DND-41 (cell line): ENCODE measurements at regions not wholly inside any gene's neighbourhood (a gene's known extent, or its start where the extent isn't known, plus 50 kb on each side); places are given as distances from the start of the nearest gene placed in this dataset.

Source experiments
- ATAC-seq: fragments of 200-7000 bp; cut with Tn5 transposase; 3 replicates; pipeline ENCODE4 v1.9.1; 2021; ENCODE audit warnings: low read depth; ENCODE audit not compliant: insufficient read depth
- DNase-seq: peaks from one replicate; pipeline ENCODE4 v3.0.0-alpha.2; 2020
- H2AFZ ChIP-seq: 2 replicates; pipeline ENCODE4 v1.6.0; 2012; ENCODE audit warnings: low read depth, low read length
- H3K27ac ChIP-seq: 2 replicates; pipeline ENCODE4 v1.5.1; 2012; ENCODE audit warnings: low read length, inconsistent platforms
- H3K27me3 ChIP-seq: fragments of 200-600 bp; sonication (generic); 2 replicates; pipeline ENCODE4 v1.6.0; 2012; ENCODE audit warnings: low read length, mild to moderate bottlenecking, inconsistent platforms; ENCODE audit not compliant: insufficient read depth, poor library complexity
- H3K36me3 ChIP-seq: 2 replicates; pipeline ENCODE4 v1.5.1; 2012; ENCODE audit warnings: low read length, inconsistent platforms; ENCODE audit not compliant: insufficient read depth
- H3K4me1 ChIP-seq: 2 replicates; pipeline ENCODE4 v1.5.1; 2012; ENCODE audit warnings: mild to moderate bottlenecking, low read length; ENCODE audit not compliant: insufficient read depth
- H3K4me2 ChIP-seq: 2 replicates; pipeline ENCODE4 v1.6.0; 2012; ENCODE audit warnings: mild to moderate bottlenecking, moderate library complexity, low read length, inconsistent platforms; ENCODE audit not compliant: insufficient read depth
- H3K4me3 ChIP-seq, 2 experiments: fragments of 200-600 bp in 1 of 2; shearing (Covaris generic) in 1 of 2; 2 replicates each; pipeline ENCODE4 v1.5.1; 2012 to 2016; ENCODE audit warnings: inconsistent platforms in 2 of 2, low read length in 2 of 2, mild to moderate bottlenecking in 2 of 2, low read depth in 1 of 2, moderate library complexity in 1 of 2
- H3K79me2 ChIP-seq: 2 replicates; pipeline ENCODE4 v1.6.0; 2012; ENCODE audit warnings: low read length, inconsistent platforms; ENCODE audit not compliant: insufficient read depth
- H3K9ac ChIP-seq: 2 replicates; pipeline ENCODE4 v1.6.0; 2012; ENCODE audit warnings: low read depth, mild to moderate bottlenecking, inconsistent platforms, low read length, moderate library complexity
- H3K9me3 ChIP-seq: 2 replicates; pipeline ENCODE4 v1.5.1; 2012; ENCODE audit warnings: low read length, moderate library complexity, mild to moderate bottlenecking, inconsistent platforms; ENCODE audit not compliant: insufficient read depth, severe bottlenecking
- H4K20me1 ChIP-seq: 2 replicates; pipeline ENCODE4 v1.6.0; 2012; ENCODE audit warnings: low read length; ENCODE audit not compliant: insufficient read depth
- CTCF ChIP-seq: IDR thresholded peaks from 2 replicates; pipeline ENCODE4 v1.5.1; 2012; ENCODE audit warnings: borderline replicate concordance, low read length, moderate library complexity, mild to moderate bottlenecking; ENCODE audit not compliant: poor library complexity, severe bottlenecking; ENCODE audit errors: extremely low read depth
- EZH2 ChIP-seq: IDR thresholded peaks from 3 replicates; pipeline ENCODE4 v1.6.1; 2012; ENCODE audit warnings: borderline replicate concordance, low read depth, mild to moderate bottlenecking, moderate library complexity, low read length, inconsistent platforms; ENCODE audit not compliant: severe bottlenecking

GRCh38 chr5:91651704-91652103 lies 268.6 kb upstream of the ARRDC3 start:
- Histone ChIP-seq H2AFZ (no peak overlapping the region), H3K79me2 (no peaks in the 10 kb centered on the region), H3K27me3 (no peaks in the 10 kb centered on the region), H3K36me3 (no peaks in the 10 kb centered on the region), H3K4me1 (no peaks in the 10 kb centered on the region), H3K9ac (no peak overlapping the region), H4K20me1 (no peaks in the 10 kb centered on the region), H3K27ac (no peak overlapping the region), H3K4me3 (no peak overlapping the region), H3K4me2 (no peak overlapping the region), H3K9me3 (no peaks in the 10 kb centered on the region)
- no peak for DNase-seq
- TF ChIP-seq EZH2 (no peak), CTCF (no peak)
- no peak for ATAC-seq

- Histone ChIP-seq H3K4me3 (no peak overlapping the region), H2AFZ (no peak overlapping the region), H3K4me1 (no peaks in the 10 kb centered on the region), H3K36me3 (no peaks in the 10 kb centered on the region), H3K4me2 (no peak overlapping the region), H3K9ac (no peak overlapping the region), H3K27ac (no peak overlapping the region), H4K20me1 (no peaks in the 10 kb centered on the region), H3K79me2 (no peaks in the 10 kb centered on the region), H3K27me3 (no peaks in the 10 kb centered on the region), H3K9me3 (no peaks in the 10 kb centered on the region)
- no peak for TF ChIP-seq EZH2
- no peak for ATAC-seq
- DNase-seq, result no peak
Observed at GRCh38 chr5:91645347-91645746, 262.2 kb upstream of the ARRDC3 start.

- no peaks in the 10 kb centered on the region for H3K4me1 ChIP-seq
- H2AFZ ChIP-seq, result no peak overlapping the region
- DNase-seq, result no peak
- no peak for TF ChIP-seq EZH2
- H3K79me2 ChIP-seq, result no peaks in the 10 kb centered on the region
- H4K20me1 ChIP-seq, result no peaks in the 10 kb centered on the region
- H3K27ac ChIP-seq, result no peak overlapping the region
- no peaks in the 10 kb centered on the region for H3K9me3 ChIP-seq
- H3K36me3 ChIP-seq, result no peaks in the 10 kb centered on the region
- H3K27me3 ChIP-seq, result no peaks in the 10 kb centered on the region
- ATAC-seq, result no peak
- no peak overlapping the region for H3K4me3 ChIP-seq
- H3K9ac ChIP-seq, result no peak overlapping the region
- H3K4me2 ChIP-seq, result no peak overlapping the region
Observed at GRCh38 chr5:91643797-91644196, 260.7 kb upstream of the ARRDC3 start.

GRCh38 chr5:91642581-91642980 lies 259.5 kb upstream of the ARRDC3 start:
- no peaks in the 10 kb centered on the region for H3K27me3 ChIP-seq
- no peaks in the 10 kb centered on the region for H3K9me3 ChIP-seq
- no peaks in the 10 kb centered on the region for H3K79me2 ChIP-seq
- TF ChIP-seq EZH2 (no peak), CTCF (no peak)
- no peak overlapping the region for H3K4me2 ChIP-seq
- H3K4me1 ChIP-seq, result no peaks in the 10 kb centered on the region
- ATAC-seq, result no peak
- no peak overlapping the region for H3K27ac ChIP-seq
- H2AFZ ChIP-seq, result no peak overlapping the region
- H3K9ac ChIP-seq, result no peak overlapping the region
- no peak overlapping the region for H3K4me3 ChIP-seq
- no peak for DNase-seq
- H3K36me3 ChIP-seq, result no peaks in the 10 kb centered on the region
- H4K20me1 ChIP-seq, result no peaks in the 10 kb centered on the region
